ENCODE measurements at regions not wholly inside any gene's neighbourhood (a gene's known extent, or its start where the extent isn't known, plus 50 kb on each side); places are given as distances from the start of the nearest gene placed in this dataset.

GRCh38 chr3:487614-488013 is 291.1 kb downstream of the CHL1 start:
- no peak overlapping the region for H3K4me3 ChIP-seq (replicated peaks in 1 of 2; ENCODE audit: low read depth in 2 of 2, low read length in 2 of 2)
- peak in 1 of 2 donors; percentile 17 for DNase-seq (ENCODE audit: low read depth in 2 of 2)
- no peak for TF ChIP-seq CTCF (IDR thresholded peaks at IDR 0.05; ENCODE audit: low read depth, low read length)

- no peak overlapping the region for H3K4me3 ChIP-seq (replicated peaks in 1 of 2; ENCODE audit: low read depth in 2 of 2, low read length in 2 of 2)
- DNase-seq (ENCODE audit: low read depth in 2 of 2) = no peak
- no peak for TF ChIP-seq CTCF (IDR thresholded peaks at IDR 0.05; ENCODE audit: low read depth, low read length)
Observed at GRCh38 chr3:492586-493316, 296.2 kb downstream of the CHL1 start.

GRCh38 chr3:494190-494589 is 297.6 kb downstream of the CHL1 start:
- DNase-seq (ENCODE audit: low read depth in 2 of 2) = no peak
- TF ChIP-seq CTCF (IDR thresholded peaks at IDR 0.05; ENCODE audit: low read depth, low read length) = no peak
- no peak overlapping the region for H3K4me3 ChIP-seq (replicated peaks in 1 of 2; ENCODE audit: low read depth in 2 of 2, low read length in 2 of 2)

- DNase-seq (ENCODE audit: low read depth in 2 of 2) = no peak
- no peak for TF ChIP-seq CTCF (IDR thresholded peaks at IDR 0.05; ENCODE audit: low read depth, low read length)
- H3K4me3 ChIP-seq (replicated peaks in 1 of 2; ENCODE audit: low read depth in 2 of 2, low read length in 2 of 2) = no peak overlapping the region
Observed at GRCh38 chr3:498487-498886, 301.9 kb downstream of the CHL1 start.

GRCh38 chr3:499001-499761 is 302.6 kb downstream of the CHL1 start:
- H3K4me3 ChIP-seq (replicated peaks in 1 of 2; ENCODE audit: low read depth in 2 of 2, low read length in 2 of 2) = no peak overlapping the region
- no peak for TF ChIP-seq CTCF (IDR thresholded peaks at IDR 0.05; ENCODE audit: low read depth, low read length)
- DNase-seq (ENCODE audit: low read depth in 2 of 2) = no peak

GRCh38 chr3:502486-502885 is 305.9 kb downstream of the CHL1 start:
- no peak for TF ChIP-seq CTCF (IDR thresholded peaks at IDR 0.05; ENCODE audit: low read depth, low read length)
- no peak for DNase-seq (ENCODE audit: low read depth in 2 of 2)
- no peak overlapping the region for H3K4me3 ChIP-seq (replicated peaks in 1 of 2; ENCODE audit: low read depth in 2 of 2, low read length in 2 of 2)
